SU-DHL-6 (cell line): ENCODE measurements at regions not wholly inside any gene's neighbourhood (a gene's known extent, or its start where the extent isn't known, plus 50 kb on each side); places are given as distances from the start of the nearest gene placed in this dataset.

Experiments used
- CTCF ChIP-seq: fragments of 200-600 bp; sonication (generic); IDR thresholded peaks from one replicate; pipeline ENCODE4 v1.5.1; 2017; ENCODE audit warnings: antibody characterized with exemption, mild to moderate bottlenecking, low read length, moderate library complexity; ENCODE audit not compliant: insufficient read depth, poor library complexity, severe bottlenecking
- EZH2phosphoT487 ChIP-seq: fragments of 200-600 bp; sonication (generic), shearing (Covaris generic); conservative IDR thresholded peaks from 2 replicates; pipeline ENCODE4 v1.6.1; 2018; ENCODE audit warnings: mild to moderate bottlenecking, antibody characterized with exemption, low read length, moderate library complexity, mixed read lengths

GRCh38 chr4:59039046-59039445 is 1928.9 kb upstream of the IGFBP7 start:
- TF ChIP-seq CTCF: no peak
- no peak for TF ChIP-seq EZH2phosphoT487
